RPMI8226 (cell line): ENCODE measurements at regions not wholly inside any gene's neighbourhood (a gene's known extent, or its start where the extent isn't known, plus 50 kb on each side); places are given as distances from the start of the nearest gene placed in this dataset.

Experiments used
- DNase-seq: peaks from one replicate; pipeline ENCODE4 v3.0.0-alpha.2; 2015

GRCh38 chr6:21970569-21971300 is 326.1 kb downstream of the PRL start:
- DNase-seq, result no peak

GRCh38 chr6:21971541-21971940 is 325.3 kb downstream of the PRL start:
- no peak for DNase-seq

DNA sequence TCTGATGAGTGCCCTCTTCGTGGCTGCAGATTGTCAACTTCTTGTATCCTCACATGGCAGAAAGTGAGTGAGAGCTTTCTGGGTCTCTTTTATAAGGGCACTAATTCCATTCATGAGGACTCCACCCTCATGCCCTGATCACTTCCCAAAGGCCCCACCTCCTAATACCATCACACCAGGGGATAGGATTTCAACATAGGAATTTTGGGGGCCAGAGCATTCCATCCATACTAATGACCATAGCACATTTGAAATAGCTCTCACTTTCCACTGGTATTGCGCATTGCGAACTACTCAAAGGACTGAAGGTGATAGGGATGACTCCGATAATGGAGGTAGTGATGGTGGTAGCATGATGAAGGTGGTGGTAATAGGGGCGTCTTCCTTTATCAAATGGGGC is 324.3 kb downstream of the PRL start:
- DNase-seq, result no peak

DNA sequence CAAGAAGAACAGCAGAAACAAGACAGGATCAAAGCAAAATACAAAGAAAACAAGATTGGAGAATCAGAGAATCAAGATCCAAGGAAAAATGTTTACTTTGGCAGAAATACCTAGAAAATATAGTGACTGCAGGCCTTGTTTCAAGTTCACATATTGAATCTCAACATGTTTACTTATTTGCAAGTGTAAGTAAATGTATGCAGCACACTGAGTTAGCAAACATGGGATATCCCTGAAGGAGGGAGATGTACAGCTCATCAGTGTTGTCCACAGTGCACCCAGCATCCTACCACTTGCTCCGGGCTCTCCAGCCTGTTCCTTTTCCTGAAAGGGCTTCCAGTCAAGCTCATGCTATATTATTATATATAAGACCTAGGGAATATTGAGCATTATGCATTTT is 319.5 kb downstream of the PRL start:
- DNase-seq, result no peak

DNA sequence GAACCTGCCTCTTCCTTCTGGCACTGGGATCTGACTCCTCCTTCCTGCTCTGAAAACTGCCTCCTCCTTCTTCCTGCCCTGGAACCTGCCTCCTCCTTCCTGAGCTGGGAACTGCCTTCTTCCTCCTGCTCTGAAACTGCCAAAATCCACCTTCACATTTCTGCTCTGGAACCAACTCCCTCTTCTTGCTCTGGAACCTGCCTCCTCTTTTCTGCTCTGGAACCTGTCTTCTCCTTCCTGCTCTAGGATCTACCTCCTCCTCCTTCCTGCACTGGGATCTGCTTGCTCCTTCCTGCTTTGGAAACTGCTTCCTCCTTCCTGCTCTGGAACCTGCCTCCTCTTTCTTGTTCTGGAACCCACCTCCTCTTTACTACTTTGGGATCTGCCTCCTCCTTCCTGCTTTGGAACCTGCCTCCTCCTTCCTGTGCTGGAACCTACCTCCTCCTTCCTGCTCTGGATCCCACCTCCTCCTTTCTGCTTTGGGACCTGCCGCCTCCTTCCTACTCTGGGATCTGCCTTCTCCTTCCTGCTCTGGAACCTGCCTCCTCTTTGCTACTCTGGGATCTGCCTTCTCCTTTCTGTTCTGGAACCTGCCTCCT is 315.5 kb downstream of the PRL start:
- DNase-seq, result no peak

- no peak for DNase-seq
Measured at GRCh38 chr6:21984135-21984534, 312.7 kb downstream of the PRL start.

GRCh38 chr6:21984561-21984960 is 312.3 kb downstream of the PRL start:
- no peak for DNase-seq

- no peak for DNase-seq
Measured at GRCh38 chr6:21985904-21986303, 310.9 kb downstream of the PRL start.

DNA sequence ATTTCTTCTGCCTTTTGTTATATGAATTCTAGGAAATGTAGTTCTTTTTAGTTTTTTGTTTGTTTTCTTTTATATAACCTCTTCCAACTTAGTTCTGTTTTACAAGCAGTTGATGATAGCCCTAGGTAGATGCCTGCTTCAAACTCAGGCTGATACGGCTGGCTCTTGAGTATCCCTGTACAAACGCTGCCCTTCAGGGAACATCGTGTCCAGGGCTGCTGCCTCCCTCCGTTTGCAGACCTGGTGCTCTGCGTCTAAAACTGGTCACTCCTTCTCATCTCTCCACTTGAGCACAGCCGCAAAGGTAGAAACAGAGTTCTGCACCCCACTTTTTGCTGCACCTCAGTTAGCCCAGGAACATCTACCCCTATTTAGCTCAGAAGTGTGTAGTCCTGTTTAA is 310.1 kb downstream of the PRL start:
- no peak for DNase-seq

GRCh38 chr6:21987501-21987957 is 309.3 kb downstream of the PRL start:
- DNase-seq, result peak; percentile 25

DNA sequence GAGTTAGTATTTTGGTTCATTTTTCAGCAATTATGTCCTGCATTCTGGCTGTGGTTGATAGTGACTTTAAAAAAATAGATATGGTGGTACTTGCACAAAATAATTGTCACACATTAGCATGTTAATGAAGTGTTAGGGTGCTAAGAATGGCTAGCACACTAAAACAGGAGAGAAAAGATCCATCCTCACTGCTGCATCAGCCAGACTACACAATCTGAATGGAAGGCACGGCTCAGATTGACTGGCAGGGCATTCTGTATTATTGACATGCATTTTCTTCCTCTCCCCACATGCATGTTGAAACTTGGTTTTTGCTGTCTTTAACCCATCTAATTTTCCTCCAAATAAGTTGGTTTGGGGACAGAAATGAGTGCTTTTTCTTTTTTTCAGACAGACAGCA is 306.3 kb downstream of the PRL start:
- no peak for DNase-seq

GRCh38 chr6:21992178-21992967 is 304.5 kb downstream of the PRL start:
- no peak for DNase-seq

DNA sequence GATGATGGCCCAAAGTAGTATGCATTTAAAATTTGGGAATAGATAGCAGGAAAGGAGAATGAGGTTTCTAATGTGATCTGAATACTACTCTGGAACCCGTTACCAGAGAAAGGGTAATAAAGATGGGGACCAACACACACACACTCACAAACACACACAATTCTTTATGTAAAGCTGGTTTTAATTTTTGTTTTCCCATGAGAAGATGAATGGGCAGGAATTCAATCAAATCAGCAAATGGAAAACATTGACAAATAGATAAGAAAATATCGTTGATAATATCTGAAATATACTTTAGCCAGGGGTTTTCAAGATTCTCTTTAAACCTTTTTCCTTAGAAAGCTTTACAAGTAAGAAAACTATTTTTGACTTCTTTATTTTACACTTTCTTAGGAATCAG is 303.0 kb downstream of the PRL start:
- DNase-seq, result no peak

GRCh38 chr6:21994821-21995220 is 302.0 kb downstream of the PRL start:
- no peak for DNase-seq

DNA sequence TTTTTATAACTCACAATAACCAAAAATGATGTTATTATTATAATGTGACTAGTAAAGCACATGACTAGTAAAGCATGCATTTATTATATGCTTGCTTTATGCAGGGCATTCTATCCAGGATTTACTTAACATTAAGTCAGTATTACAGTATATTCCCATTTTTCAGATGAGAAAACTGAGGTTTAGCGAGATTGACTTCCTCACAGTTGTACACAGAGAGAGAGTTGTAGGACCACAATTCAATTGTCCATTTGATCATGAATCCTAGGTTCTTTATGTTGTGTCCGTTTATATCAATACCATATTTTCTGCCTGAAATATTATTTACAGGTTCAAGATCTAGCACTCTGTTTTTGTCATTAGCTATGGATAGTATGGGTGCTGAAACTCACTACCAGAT is 301.5 kb downstream of the PRL start:
- DNase-seq, result no peak

GRCh38 chr6:21996425-21997118 is 300.3 kb downstream of the PRL start:
- DNase-seq, result no peak

GRCh38 chr6:21997119-21998037 is 299.5 kb downstream of the PRL start:
- DNase-seq, result no peak

DNA sequence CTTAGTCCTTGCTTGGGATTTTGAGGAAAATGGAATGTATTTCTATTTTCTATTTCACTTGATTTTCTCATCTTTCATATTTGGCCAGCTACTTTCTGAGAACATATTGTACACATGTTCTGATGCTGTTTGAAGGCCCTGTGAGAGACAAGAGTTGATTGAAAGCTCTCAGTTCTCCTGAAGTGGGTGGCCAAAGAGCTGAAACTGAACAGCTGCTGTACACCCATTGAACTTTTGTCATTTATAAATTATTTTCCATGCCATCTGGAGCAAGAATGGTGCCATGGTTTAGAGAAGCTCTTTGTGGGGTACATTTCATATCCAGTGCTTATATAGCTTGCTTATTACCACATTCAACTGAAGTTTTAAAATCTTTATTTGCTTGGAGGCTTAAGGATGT is 298.3 kb downstream of the PRL start:
- DNase-seq, result no peak

DNA sequence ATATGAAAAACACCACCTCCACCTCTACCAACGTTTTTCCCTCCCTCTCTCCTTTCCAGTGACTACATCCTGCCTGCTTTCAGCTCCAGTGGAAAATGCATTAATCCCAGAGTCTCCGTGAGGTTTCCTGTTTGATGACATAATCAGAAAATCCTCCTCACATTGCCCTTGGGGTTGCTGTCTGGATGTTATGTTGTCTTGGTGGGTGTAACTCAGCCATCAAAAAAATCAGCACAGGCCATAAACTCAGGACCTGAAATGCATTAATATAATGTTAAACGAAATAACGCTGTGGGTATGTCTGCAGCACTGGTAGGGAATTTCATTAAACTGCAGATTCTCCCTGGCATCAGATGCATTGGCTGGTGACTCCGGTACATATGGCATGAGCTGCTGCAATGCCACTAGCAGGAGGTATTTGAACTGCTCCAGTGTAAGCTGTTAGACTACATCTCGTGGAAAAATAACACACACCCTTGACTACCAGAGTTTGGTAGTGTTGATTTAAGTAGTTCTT is 297.8 kb downstream of the PRL start:
- DNase-seq, result no peak

DNA sequence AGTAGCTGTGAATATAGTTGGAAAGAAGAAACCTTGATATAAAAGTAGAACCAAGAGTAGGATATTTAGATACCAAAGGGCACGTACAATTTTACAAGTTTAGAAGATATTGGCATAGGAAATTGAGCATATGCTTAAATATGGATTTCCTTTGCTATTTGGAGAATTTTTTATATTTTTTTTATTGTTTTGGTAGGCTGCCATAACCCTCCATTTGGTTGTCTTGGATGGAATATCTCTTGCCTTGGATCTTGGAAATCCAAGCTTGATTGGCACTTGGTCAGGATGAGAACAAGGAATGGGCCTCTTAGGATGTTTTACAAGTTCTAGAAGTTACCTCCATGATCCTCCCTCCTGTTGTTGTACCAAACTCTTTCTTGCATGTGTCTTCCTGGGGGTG is 297.1 kb downstream of the PRL start:
- DNase-seq, result no peak

DNA sequence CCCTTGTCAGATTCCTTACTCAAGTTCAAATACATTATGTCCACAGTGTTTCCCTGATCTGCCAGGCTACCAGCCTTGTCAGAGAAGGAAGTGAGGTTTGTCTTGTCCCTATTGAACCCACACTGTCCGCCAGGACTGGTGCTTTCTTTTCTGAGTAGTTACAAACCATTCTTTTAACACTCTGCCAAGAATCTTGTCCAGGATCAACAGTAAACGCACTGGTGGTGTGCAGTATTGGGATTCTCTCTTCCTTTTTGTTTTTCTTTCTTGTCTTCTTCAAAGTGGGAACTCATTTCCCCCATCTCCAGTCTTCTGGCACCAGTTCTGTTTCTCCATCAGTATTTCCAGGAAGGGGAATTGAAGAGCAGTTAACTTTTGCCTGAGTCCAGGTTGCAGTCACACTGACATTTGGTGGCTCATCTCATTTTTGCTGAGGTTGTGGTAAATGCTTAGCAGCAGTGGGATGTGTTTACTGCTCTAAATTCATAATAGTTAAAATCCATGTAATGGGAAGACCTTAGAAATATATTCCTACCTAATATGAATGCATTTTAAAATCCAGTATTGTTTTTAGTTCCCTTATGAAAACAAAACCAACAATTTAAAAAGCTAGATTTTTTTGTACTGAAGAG is 295.3 kb downstream of the PRL start:
- DNase-seq, result no peak

- no peak for DNase-seq
Measured at GRCh38 chr6:22003287-22003686, 293.5 kb downstream of the PRL start.
